Sigmoid colon (tissue), 6 donors: ENCODE measurements at regions not wholly inside any gene's neighbourhood (a gene's known extent, or its start where the extent isn't known, plus 50 kb on each side); places are given as distances from the start of the nearest gene placed in this dataset.

ENCODE experiments used
- DNase-seq: peaks from one replicate; pipeline ENCODE4 v3.0.0-alpha.2; 2019
- H3K27ac ChIP-seq, 4 donors: fragments of 200-600 bp; sonication (generic); one replicate each; pipeline ENCODE4 v1.5.1; 2016 to 2019; ENCODE audit warnings: mild to moderate bottlenecking in 1 of 4
- H3K27me3 ChIP-seq, 3 donors: fragments of 200-600 bp; sonication (generic); one replicate each; pipeline ENCODE4 v1.5.1; 2019; ENCODE audit warnings: mild to moderate bottlenecking in 1 of 3
- H3K36me3 ChIP-seq, 4 donors: fragments of 200-600 bp; sonication (generic); one replicate each; pipeline ENCODE4 v1.5.1; 2016 to 2019
- H3K4me1 ChIP-seq, 4 donors: fragments of 200-600 bp; sonication (generic); one replicate each; pipeline ENCODE4 v1.5.1; 2017 to 2019
- H3K4me3 ChIP-seq, 4 donors: fragments of 200-600 bp; sonication (generic); one replicate each; pipeline ENCODE4 v1.5.1; 2017 to 2019; ENCODE audit warnings: mild to moderate bottlenecking in 2 of 4, moderate library complexity in 1 of 4
- H3K9me3 ChIP-seq, 4 donors: fragments of 200-600 bp in 3 of 4; sonication (generic) in 3 of 4; one replicate each; pipeline versions ENCODE4 v1.5.1 to v1.6.1; 2013 to 2019
- CTCF ChIP-seq, 4 experiments: fragments of 450-650 bp in 3 of 4; fragments of 200-600 bp in 1 of 4; IDR thresholded peaks; one replicate each; pipeline ENCODE4 v1.5.1; 2016 to 2019; ENCODE audit warnings: antibody characterized with exemption in 4 of 4, mild to moderate bottlenecking in 3 of 4, moderate library complexity in 2 of 4
- EP300 ChIP-seq, 4 donors: sonication (generic); formaldehyde crosslinking; IDR thresholded peaks; one replicate each; pipeline ENCODE4 v1.6.1; 2017; ENCODE audit warnings: antibody characterized with exemption in 4 of 4
- POLR2A ChIP-seq, 2 donors: fragments of 450-650 bp; IDR thresholded peaks; one replicate each; pipeline ENCODE4 v1.6.1; 2016; ENCODE audit warnings: antibody characterized with exemption in 2 of 2, mild to moderate bottlenecking in 2 of 2, moderate library complexity in 2 of 2
- POLR2AphosphoS5 ChIP-seq, 4 donors: sonication (generic); formaldehyde crosslinking; IDR thresholded peaks; one replicate each; pipeline ENCODE4 v1.6.1; 2017; ENCODE audit warnings: antibody characterized with exemption in 4 of 4
- WGBS, 2 donors: extraction: QIAGEN DNeasy Blood & Tissue Kit; methylation state at CpG; one replicate each; pipeline ENCODE4 v1.1.7; 2013; 5-methylcytosine and 5-hydroxymethylcytosine counted together
- intact Hi-C: fragments of 100-400 bp; cut with DNase I; formaldehyde crosslinking; loops from one replicate; pipeline ENCODE4 v1.15.1; 2023
- donor health status: healthy with polysubstance abuse.
- donor health status: healthy.

GRCh38 chr11:113591117-113591516 lies 115.0 kb downstream of the TMPRSS5 start:
- Histone ChIP-seq H3K9me3 (no peaks in the 10 kb centered on the region), H3K27ac (no peak overlapping the region), H3K4me3 (no peak overlapping the region), H3K36me3 (no peaks in the 10 kb centered on the region), H3K4me1 (no peaks in the 10 kb centered on the region), H3K27me3 (no peaks in the 10 kb centered on the region)
- intact Hi-C loops = no loop called here
- no peak for TF ChIP-seq POLR2A (IDR thresholded peaks at IDR 0.05)
- no peak for TF ChIP-seq CTCF (IDR thresholded peaks at IDR 0.05)
- no peak for TF ChIP-seq EP300 (IDR thresholded peaks at IDR 0.05)
- TF ChIP-seq POLR2AphosphoS5 (IDR thresholded peaks at IDR 0.05) = no peak
- DNase-seq = no peak
- WGBS, 2 donors = 68 to 81% methylated on average over 3 of the region's 3 CpGs

GRCh38 chr11:113587308-113587739 lies 112.1 kb upstream of the DRD2 start:
- Histone ChIP-seq H3K9me3 (no peaks in the 10 kb centered on the region), H3K27ac (no peak overlapping the region), H3K27me3 (no peaks in the 10 kb centered on the region), H3K4me3 (no peak overlapping the region), H3K4me1 (no peaks in the 10 kb centered on the region), H3K36me3 (no peaks in the 10 kb centered on the region)
- 86 to 91% methylated on average over 4 of the region's 4 CpGs for WGBS, 2 donors
- TF ChIP-seq CTCF (IDR thresholded peaks at IDR 0.05) (no peak), EP300 (IDR thresholded peaks at IDR 0.05) (no peak), POLR2AphosphoS5 (IDR thresholded peaks at IDR 0.05) (no peak), POLR2A (IDR thresholded peaks at IDR 0.05) (no peak)
- no peak for DNase-seq
- intact Hi-C loops = no loop called here

GRCh38 chr11:113584371-113584770 lies 109.2 kb upstream of the DRD2 start:
- TF ChIP-seq EP300 (IDR thresholded peaks at IDR 0.05) (no peak), CTCF (IDR thresholded peaks at IDR 0.05) (no peak), POLR2AphosphoS5 (IDR thresholded peaks at IDR 0.05) (no peak), POLR2A (IDR thresholded peaks at IDR 0.05) (no peak)
- Histone ChIP-seq H3K27me3 (no peaks in the 10 kb centered on the region), H3K36me3 (no peaks in the 10 kb centered on the region), H3K27ac (no peak overlapping the region), H3K4me3 (no peak overlapping the region), H3K4me1 (no peaks in the 10 kb centered on the region), H3K9me3 (no peaks in the 10 kb centered on the region)
- intact Hi-C loops = no loop called here
- DNase-seq = no peak
- 97 to 98% methylated on average over 6 of the region's 6 CpGs for WGBS, 2 donors

- TF ChIP-seq POLR2AphosphoS5 (IDR thresholded peaks at IDR 0.05) = no peak
- no peak for TF ChIP-seq CTCF (IDR thresholded peaks at IDR 0.05)
- TF ChIP-seq EP300 (IDR thresholded peaks at IDR 0.05) = no peak
- no peak for TF ChIP-seq POLR2A (IDR thresholded peaks at IDR 0.05)
- 90 to 95% methylated on average over 3 of the region's 3 CpGs for WGBS, 2 donors
- no peak for DNase-seq
- intact Hi-C loops = no loop called here
- Histone ChIP-seq H3K9me3 (no peaks in the 10 kb centered on the region), H3K27ac (no peak overlapping the region), H3K27me3 (no peaks in the 10 kb centered on the region), H3K4me1 (no peaks in the 10 kb centered on the region), H3K36me3 (no peaks in the 10 kb centered on the region), H3K4me3 (no peak overlapping the region)
Measured at GRCh38 chr11:113581713-113582112, 106.5 kb upstream of the DRD2 start.

GRCh38 chr11:113579292-113579940 lies 104.2 kb upstream of the DRD2 start:
- H3K4me1 ChIP-seq = no peaks in the 10 kb centered on the region
- no peak overlapping the region for H3K27ac ChIP-seq
- no peaks in the 10 kb centered on the region for H3K27me3 ChIP-seq
- intact Hi-C loops = no loop called here
- TF ChIP-seq CTCF (IDR thresholded peaks at IDR 0.05) (no peak), POLR2AphosphoS5 (IDR thresholded peaks at IDR 0.05) (no peak), POLR2A (IDR thresholded peaks at IDR 0.05) (no peak), EP300 (IDR thresholded peaks at IDR 0.05) (no peak)
- no peaks in the 10 kb centered on the region for H3K9me3 ChIP-seq
- no peaks in the 10 kb centered on the region for H3K36me3 ChIP-seq
- no peak overlapping the region for H3K4me3 ChIP-seq
- DNase-seq = no peak
- WGBS, 2 donors = 85 to 87% methylated on average over 11 of the region's 11 CpGs
